H1 (cell line): ENCODE measurements at regions not wholly inside any gene's neighbourhood (a gene's known extent, or its start where the extent isn't known, plus 50 kb on each side); places are given as distances from the start of the nearest gene placed in this dataset.

Experiments
- CTCF ChIA-PET: fragments of 300-600 bp; sonication (Branson Sonifier 250); formaldehyde crosslinking; loops from one replicate; lab custom pipeline; 2021; ENCODE audit not compliant: partially characterized antibody; lab: Charles Lee
- POLR2A ChIA-PET: fragments of 300-600 bp; sonication (Branson Sonifier 250); formaldehyde crosslinking; loops from one replicate; lab custom pipeline; 2021; ENCODE audit warnings: inconsistent platforms; ENCODE audit not compliant: partially characterized antibody; lab: Charles Lee
- DNase-seq, 2 experiments: peaks; one replicate each; pipeline versions ENCODE4 v3.0.0 to v3.0.0-alpha.2; 2010 to 2022; ENCODE audit warnings: low spot score in 2 of 2, low read depth in 1 of 2, mixed read lengths in 1 of 2
- FAIRE-seq: peaks from 2 replicates; lab custom pipeline; 2011; peaks lifted over from hg19 to GRCh38; lab: Jason Lieb, UNC
- H2AFZ ChIP-seq: 2 replicates; pipeline ENCODE4 v1.8.1; 2012; ENCODE audit warnings: low read length, inconsistent platforms
- H2AK5ac ChIP-seq: 2 replicates; pipeline ENCODE4 v1.6.1; 2013; ENCODE audit warnings: low read depth, low read length
- H2BK120ac ChIP-seq: replicated peaks from 2 replicates; pipeline ENCODE3; 2013; ENCODE audit warnings: low read depth, low read length, inconsistent platforms
- H2BK12ac ChIP-seq: 2 replicates; pipeline ENCODE4 v1.6.1; 2013; ENCODE audit warnings: low read depth, low read length
- H2BK15ac ChIP-seq: 2 replicates; pipeline ENCODE4 v1.6.1; 2013; ENCODE audit warnings: low read length
- H2BK20ac ChIP-seq: 2 replicates; pipeline ENCODE4 v1.6.1; 2013; ENCODE audit warnings: low read length
- H2BK5ac ChIP-seq: 2 replicates; pipeline ENCODE4 v1.6.1; 2013; ENCODE audit warnings: low read depth, low read length
- H3K14ac ChIP-seq: 2 replicates; pipeline ENCODE4 v1.6.1; 2013; ENCODE audit warnings: inconsistent platforms; ENCODE audit not compliant: insufficient read length
- H3K18ac ChIP-seq: 2 replicates; pipeline ENCODE4 v1.6.1; 2013; ENCODE audit warnings: low read length; ENCODE audit errors: extremely low read depth
- H3K23ac ChIP-seq: 2 replicates; pipeline ENCODE4 v1.6.1; 2013; ENCODE audit warnings: inconsistent platforms; ENCODE audit not compliant: insufficient read length
- H3K23me2 ChIP-seq: 2 replicates; pipeline ENCODE4 v1.6.1; 2013; ENCODE audit warnings: low read depth, low read length
- H3K27ac ChIP-seq: 2 replicates; pipeline ENCODE4 v1.6.1; 2011; ENCODE audit warnings: low read depth, low read length, inconsistent platforms
- H3K27me3 ChIP-seq, 4 experiments: replicated peaks in 1 of 4; 1 replicate in 1 of 4; 2 replicates in 3 of 4; pipeline versions ENCODE4 v1.6.1 to v1.8.1; 2011 to 2013; ENCODE audit warnings: low read length in 3 of 4, mild to moderate bottlenecking in 3 of 4, inconsistent platforms in 2 of 4, mixed read lengths in 2 of 4, moderate library complexity in 1 of 4; ENCODE audit not compliant: control insufficient read depth in 3 of 4, insufficient read depth in 3 of 4; ENCODE audit errors: extremely low read depth in 1 of 4
- H3K36me3 ChIP-seq, 4 experiments: 2 replicates each; pipeline versions ENCODE4 v1.6.1 to v1.8.1; 2011 to 2013; ENCODE audit warnings: mild to moderate bottlenecking in 4 of 4, low read length in 3 of 4, moderate library complexity in 2 of 4, control low read depth in 1 of 4, inconsistent platforms in 1 of 4; ENCODE audit not compliant: insufficient read depth in 4 of 4, control insufficient read depth in 2 of 4
- H3K4ac ChIP-seq: replicated peaks from 2 replicates; pipeline ENCODE3; 2013; ENCODE audit warnings: low read length, low read depth, mixed read lengths, inconsistent platforms; ENCODE audit not compliant: insufficient read length
- H3K4me1 ChIP-seq, 4 experiments: replicated peaks in 1 of 4; 1 replicate in 1 of 4; 2 replicates in 3 of 4; pipeline versions ENCODE4 v1.6.1 to v1.8.1; 2011 to 2013; ENCODE audit warnings: low read length in 3 of 4, inconsistent platforms in 2 of 4, mixed read lengths in 1 of 4; ENCODE audit not compliant: insufficient read depth in 4 of 4, control insufficient read depth in 3 of 4
- H3K4me2 ChIP-seq, 2 experiments: 2 replicates each; pipeline versions ENCODE4 v1.6.1 to v1.8.1; 2011 to 2013; ENCODE audit warnings: low read depth in 2 of 2, low read length in 2 of 2, control low read depth in 1 of 2, inconsistent platforms in 1 of 2, mild to moderate bottlenecking in 1 of 2; ENCODE audit not compliant: insufficient read depth in 1 of 2
- H3K4me3 ChIP-seq, 4 experiments: fragments of 200-600, 300-600 bp in 1 of 4; sonication (generic), shearing (Covaris generic), sonication (Bioruptor Twin) in 1 of 4; 2 replicates each; pipeline versions ENCODE4 v1.5.1 to v1.8.1; 2011 to 2016; ENCODE audit warnings: low read length in 4 of 4, low read depth in 3 of 4, control low read depth in 2 of 4, inconsistent platforms in 2 of 4, mild to moderate bottlenecking in 2 of 4, mixed read lengths in 1 of 4, moderate library complexity in 1 of 4; ENCODE audit not compliant: insufficient read depth in 2 of 4; ENCODE audit errors: extremely low read depth in 1 of 4
- H3K56ac ChIP-seq: replicated peaks from 2 replicates; pipeline ENCODE3; 2013; ENCODE audit warnings: low read depth, mild to moderate bottlenecking, mixed read lengths, low read length, inconsistent platforms; ENCODE audit not compliant: insufficient read length
- H3K79me1 ChIP-seq: 2 replicates; pipeline ENCODE4 v1.6.1; 2013; ENCODE audit warnings: low read depth, low read length, control low read depth
- H3K79me2 ChIP-seq, 2 experiments: 2 replicates each; pipeline versions ENCODE4 v1.6.1 to v1.8.1; 2012 to 2013; ENCODE audit warnings: low read length in 2 of 2, mild to moderate bottlenecking in 2 of 2, inconsistent platforms in 1 of 2; ENCODE audit not compliant: insufficient read depth in 2 of 2, control insufficient read depth in 1 of 2
- H3K9ac ChIP-seq, 4 experiments: replicated peaks in 1 of 4; 1 replicate in 1 of 4; 2 replicates in 3 of 4; pipeline versions ENCODE4 v1.6.1 to v1.8.1; 2011 to 2013; ENCODE audit warnings: low read depth in 3 of 4, low read length in 3 of 4, control low read depth in 2 of 4, mild to moderate bottlenecking in 2 of 4, moderate library complexity in 2 of 4, inconsistent platforms in 1 of 4; ENCODE audit errors: extremely low read depth in 1 of 4
- H3K9me3 ChIP-seq, 2 experiments: 2 replicates each; pipeline versions ENCODE4 v1.6.1 to v1.8.1; 2012 to 2013; ENCODE audit warnings: mild to moderate bottlenecking in 2 of 2, moderate library complexity in 2 of 2, control low read depth in 1 of 2, inconsistent platforms in 1 of 2, low read depth in 1 of 2, low read length in 1 of 2, mixed read lengths in 1 of 2; ENCODE audit not compliant: insufficient read depth in 2 of 2
- H4K20me1 ChIP-seq, 2 experiments: replicated peaks in 1 of 2; 2 replicates each; pipeline versions ENCODE3 to v1.8.1; 2011 to 2013; ENCODE audit warnings: inconsistent platforms in 2 of 2, low read length in 2 of 2, mild to moderate bottlenecking in 1 of 2; ENCODE audit not compliant: insufficient read depth in 2 of 2, control insufficient read depth in 1 of 2
- H4K5ac ChIP-seq: 2 replicates; pipeline ENCODE4 v1.6.1; 2013; ENCODE audit warnings: low read length, low read depth, mixed read lengths, inconsistent platforms; ENCODE audit not compliant: insufficient read length
- H4K8ac ChIP-seq: 2 replicates; pipeline ENCODE4 v1.8.0; 2013; ENCODE audit warnings: mild to moderate bottlenecking, moderate library complexity, low read length, inconsistent platforms; ENCODE audit not compliant: insufficient read depth; ENCODE audit errors: extremely low read depth
- H4K91ac ChIP-seq: replicated peaks from 2 replicates; pipeline ENCODE3; 2013; ENCODE audit warnings: low read length, mixed read lengths, inconsistent platforms; ENCODE audit not compliant: insufficient read length
- JUND ChIP-seq: IDR thresholded peaks from 2 replicates; pipeline ENCODE4 v1.6.1; 2011; ENCODE audit warnings: mild to moderate bottlenecking, improper control_type of control experiment, low read length
- TF ChIP-seq, protein P1 (sequence below): fragments of 300-600 bp; sonication (generic); IDR thresholded peaks from 2 replicates; pipeline ENCODE4 v1.7.1; 2012; ENCODE audit warnings: low read length, moderate library complexity, mild to moderate bottlenecking, inconsistent platforms; ENCODE audit not compliant: insufficient replicate concordance

GRCh38 chr4:96639932-96640331 lies 800.0 kb downstream of the PDHA2 start:
- H3K56ac ChIP-seq, result no peak overlapping the region
- FAIRE-seq, result no peak
- H3K27ac ChIP-seq, result no peak overlapping the region
- H2BK12ac ChIP-seq, result no peak overlapping the region
- H3K9ac ChIP-seq, result no peak overlapping the region
- H3K9me3 ChIP-seq, result no peaks in the 10 kb centered on the region
- H2BK15ac ChIP-seq, result no peak overlapping the region
- ChIA-PET CTCF (no interaction called here), POLR2A (no interaction called here)
- no peak overlapping the region for H4K91ac ChIP-seq
- DNase-seq, result no peak
- peaks cover 0 to 2% (median 0%) of the 10 kb centered on the region in 4 experiments; a peak in 1 of 7 replicates for H3K4me1 ChIP-seq
- no peak overlapping the region for H2BK5ac ChIP-seq
- H2AFZ ChIP-seq, result no peak overlapping the region
- no peak overlapping the region for H3K23ac ChIP-seq
- no peak overlapping the region for H2AK5ac ChIP-seq
- H3K23me2 ChIP-seq, result no peaks in the 10 kb centered on the region
- no peak overlapping the region for H3K4me2 ChIP-seq
- H4K5ac ChIP-seq, result no peak overlapping the region
- H3K79me2 ChIP-seq, result no peaks in the 10 kb centered on the region
- H4K8ac ChIP-seq, result no peak overlapping the region
- H3K79me1 ChIP-seq, result no peaks in the 10 kb centered on the region
- no peak overlapping the region for H2BK120ac ChIP-seq
- no peak overlapping the region for H3K4me3 ChIP-seq
- H4K20me1 ChIP-seq, result no peaks in the 10 kb centered on the region
- no peaks in the 10 kb centered on the region for H3K36me3 ChIP-seq
- H3K14ac ChIP-seq, result no peak overlapping the region
- no peak overlapping the region for H3K18ac ChIP-seq
- no peak overlapping the region for H3K4ac ChIP-seq
- H3K27me3 ChIP-seq, result no peaks in the 10 kb centered on the region
- H2BK20ac ChIP-seq, result no peak overlapping the region
- TF ChIP-seq JUND, result no peak
- TF ChIP-seq, protein P1, sequence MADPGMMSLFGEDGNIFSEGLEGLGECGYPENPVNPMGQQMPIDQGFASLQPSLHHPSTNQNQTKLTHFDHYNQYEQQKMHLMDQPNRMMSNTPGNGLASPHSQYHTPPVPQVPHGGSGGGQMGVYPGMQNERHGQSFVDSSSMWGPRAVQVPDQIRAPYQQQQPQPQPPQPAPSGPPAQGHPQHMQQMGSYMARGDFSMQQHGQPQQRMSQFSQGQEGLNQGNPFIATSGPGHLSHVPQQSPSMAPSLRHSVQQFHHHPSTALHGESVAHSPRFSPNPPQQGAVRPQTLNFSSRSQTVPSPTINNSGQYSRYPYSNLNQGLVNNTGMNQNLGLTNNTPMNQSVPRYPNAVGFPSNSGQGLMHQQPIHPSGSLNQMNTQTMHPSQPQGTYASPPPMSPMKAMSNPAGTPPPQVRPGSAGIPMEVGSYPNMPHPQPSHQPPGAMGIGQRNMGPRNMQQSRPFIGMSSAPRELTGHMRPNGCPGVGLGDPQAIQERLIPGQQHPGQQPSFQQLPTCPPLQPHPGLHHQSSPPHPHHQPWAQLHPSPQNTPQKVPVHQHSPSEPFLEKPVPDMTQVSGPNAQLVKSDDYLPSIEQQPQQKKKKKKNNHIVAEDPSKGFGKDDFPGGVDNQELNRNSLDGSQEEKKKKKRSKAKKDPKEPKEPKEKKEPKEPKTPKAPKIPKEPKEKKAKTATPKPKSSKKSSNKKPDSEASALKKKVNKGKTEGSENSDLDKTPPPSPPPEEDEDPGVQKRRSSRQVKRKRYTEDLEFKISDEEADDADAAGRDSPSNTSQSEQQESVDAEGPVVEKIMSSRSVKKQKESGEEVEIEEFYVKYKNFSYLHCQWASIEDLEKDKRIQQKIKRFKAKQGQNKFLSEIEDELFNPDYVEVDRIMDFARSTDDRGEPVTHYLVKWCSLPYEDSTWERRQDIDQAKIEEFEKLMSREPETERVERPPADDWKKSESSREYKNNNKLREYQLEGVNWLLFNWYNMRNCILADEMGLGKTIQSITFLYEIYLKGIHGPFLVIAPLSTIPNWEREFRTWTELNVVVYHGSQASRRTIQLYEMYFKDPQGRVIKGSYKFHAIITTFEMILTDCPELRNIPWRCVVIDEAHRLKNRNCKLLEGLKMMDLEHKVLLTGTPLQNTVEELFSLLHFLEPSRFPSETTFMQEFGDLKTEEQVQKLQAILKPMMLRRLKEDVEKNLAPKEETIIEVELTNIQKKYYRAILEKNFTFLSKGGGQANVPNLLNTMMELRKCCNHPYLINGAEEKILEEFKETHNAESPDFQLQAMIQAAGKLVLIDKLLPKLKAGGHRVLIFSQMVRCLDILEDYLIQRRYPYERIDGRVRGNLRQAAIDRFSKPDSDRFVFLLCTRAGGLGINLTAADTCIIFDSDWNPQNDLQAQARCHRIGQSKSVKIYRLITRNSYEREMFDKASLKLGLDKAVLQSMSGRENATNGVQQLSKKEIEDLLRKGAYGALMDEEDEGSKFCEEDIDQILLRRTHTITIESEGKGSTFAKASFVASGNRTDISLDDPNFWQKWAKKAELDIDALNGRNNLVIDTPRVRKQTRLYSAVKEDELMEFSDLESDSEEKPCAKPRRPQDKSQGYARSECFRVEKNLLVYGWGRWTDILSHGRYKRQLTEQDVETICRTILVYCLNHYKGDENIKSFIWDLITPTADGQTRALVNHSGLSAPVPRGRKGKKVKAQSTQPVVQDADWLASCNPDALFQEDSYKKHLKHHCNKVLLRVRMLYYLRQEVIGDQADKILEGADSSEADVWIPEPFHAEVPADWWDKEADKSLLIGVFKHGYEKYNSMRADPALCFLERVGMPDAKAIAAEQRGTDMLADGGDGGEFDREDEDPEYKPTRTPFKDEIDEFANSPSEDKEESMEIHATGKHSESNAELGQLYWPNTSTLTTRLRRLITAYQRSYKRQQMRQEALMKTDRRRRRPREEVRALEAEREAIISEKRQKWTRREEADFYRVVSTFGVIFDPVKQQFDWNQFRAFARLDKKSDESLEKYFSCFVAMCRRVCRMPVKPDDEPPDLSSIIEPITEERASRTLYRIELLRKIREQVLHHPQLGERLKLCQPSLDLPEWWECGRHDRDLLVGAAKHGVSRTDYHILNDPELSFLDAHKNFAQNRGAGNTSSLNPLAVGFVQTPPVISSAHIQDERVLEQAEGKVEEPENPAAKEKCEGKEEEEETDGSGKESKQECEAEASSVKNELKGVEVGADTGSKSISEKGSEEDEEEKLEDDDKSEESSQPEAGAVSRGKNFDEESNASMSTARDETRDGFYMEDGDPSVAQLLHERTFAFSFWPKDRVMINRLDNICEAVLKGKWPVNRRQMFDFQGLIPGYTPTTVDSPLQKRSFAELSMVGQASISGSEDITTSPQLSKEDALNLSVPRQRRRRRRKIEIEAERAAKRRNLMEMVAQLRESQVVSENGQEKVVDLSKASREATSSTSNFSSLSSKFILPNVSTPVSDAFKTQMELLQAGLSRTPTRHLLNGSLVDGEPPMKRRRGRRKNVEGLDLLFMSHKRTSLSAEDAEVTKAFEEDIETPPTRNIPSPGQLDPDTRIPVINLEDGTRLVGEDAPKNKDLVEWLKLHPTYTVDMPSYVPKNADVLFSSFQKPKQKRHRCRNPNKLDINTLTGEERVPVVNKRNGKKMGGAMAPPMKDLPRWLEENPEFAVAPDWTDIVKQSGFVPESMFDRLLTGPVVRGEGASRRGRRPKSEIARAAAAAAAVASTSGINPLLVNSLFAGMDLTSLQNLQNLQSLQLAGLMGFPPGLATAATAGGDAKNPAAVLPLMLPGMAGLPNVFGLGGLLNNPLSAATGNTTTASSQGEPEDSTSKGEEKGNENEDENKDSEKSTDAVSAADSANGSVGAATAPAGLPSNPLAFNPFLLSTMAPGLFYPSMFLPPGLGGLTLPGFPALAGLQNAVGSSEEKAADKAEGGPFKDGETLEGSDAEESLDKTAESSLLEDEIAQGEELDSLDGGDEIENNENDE, result no peak
